ENCODE measurements at regions not wholly inside any gene's neighbourhood (a gene's known extent, or its start where the extent isn't known, plus 50 kb on each side); places are given as distances from the start of the nearest gene placed in this dataset.

GRCh38 chr4:19151684-19152083, 1100.0 kb upstream of the SLIT2 start:
- H3K4me1 ChIP-seq: no peaks in the 10 kb centered on the region
- DNase-seq (no peak), ATAC-seq (ENCODE audit: low FRiP score in 2 of 2) (no peak)
- no peak overlapping the region for H3K4me3 ChIP-seq
- H3K27me3 ChIP-seq: no peaks in the 10 kb centered on the region
- H3K36me3 ChIP-seq: no peaks in the 10 kb centered on the region
- H3K9me3 ChIP-seq: no peaks in the 10 kb centered on the region
- WGBS, 2 donors: 75 to 84% methylated on average over 1 of the region's 1 CpG
- no peak for TF ChIP-seq POLR2AphosphoS5 (IDR thresholded peaks at IDR 0.05)
- TF ChIP-seq EP300 (IDR thresholded peaks at IDR 0.05): no peak
- TF ChIP-seq, protein P1, sequence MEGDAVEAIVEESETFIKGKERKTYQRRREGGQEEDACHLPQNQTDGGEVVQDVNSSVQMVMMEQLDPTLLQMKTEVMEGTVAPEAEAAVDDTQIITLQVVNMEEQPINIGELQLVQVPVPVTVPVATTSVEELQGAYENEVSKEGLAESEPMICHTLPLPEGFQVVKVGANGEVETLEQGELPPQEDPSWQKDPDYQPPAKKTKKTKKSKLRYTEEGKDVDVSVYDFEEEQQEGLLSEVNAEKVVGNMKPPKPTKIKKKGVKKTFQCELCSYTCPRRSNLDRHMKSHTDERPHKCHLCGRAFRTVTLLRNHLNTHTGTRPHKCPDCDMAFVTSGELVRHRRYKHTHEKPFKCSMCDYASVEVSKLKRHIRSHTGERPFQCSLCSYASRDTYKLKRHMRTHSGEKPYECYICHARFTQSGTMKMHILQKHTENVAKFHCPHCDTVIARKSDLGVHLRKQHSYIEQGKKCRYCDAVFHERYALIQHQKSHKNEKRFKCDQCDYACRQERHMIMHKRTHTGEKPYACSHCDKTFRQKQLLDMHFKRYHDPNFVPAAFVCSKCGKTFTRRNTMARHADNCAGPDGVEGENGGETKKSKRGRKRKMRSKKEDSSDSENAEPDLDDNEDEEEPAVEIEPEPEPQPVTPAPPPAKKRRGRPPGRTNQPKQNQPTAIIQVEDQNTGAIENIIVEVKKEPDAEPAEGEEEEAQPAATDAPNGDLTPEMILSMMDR (IDR thresholded peaks at IDR 0.05): no peak
- no peak for TF ChIP-seq POLR2A (IDR thresholded peaks at IDR 0.05)
- no peak overlapping the region for H3K27ac ChIP-seq

DNA sequence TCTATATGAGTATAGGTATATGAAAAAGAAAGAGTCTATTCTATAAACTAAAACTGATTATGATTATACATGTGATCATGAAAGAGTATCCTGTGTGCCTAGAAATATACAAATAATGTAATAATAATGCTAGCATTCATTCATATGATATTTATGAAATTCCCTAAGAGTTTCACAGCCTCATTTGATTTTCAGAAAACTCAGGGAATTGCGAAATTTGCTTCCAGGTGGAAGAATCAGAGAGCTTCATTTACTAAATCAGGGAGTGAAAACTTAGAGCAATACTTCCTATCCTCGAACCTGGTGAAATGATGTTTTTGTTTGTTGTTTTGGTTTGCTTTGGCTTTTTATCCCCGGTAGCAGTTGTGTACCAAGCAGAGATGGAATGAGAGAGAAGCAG, 1105.7 kb upstream of the SLIT2 start:
- TF ChIP-seq, protein P1 (IDR thresholded peaks at IDR 0.05): no peak
- TF ChIP-seq POLR2AphosphoS5 (IDR thresholded peaks at IDR 0.05): no peak
- no peak overlapping the region for H3K27ac ChIP-seq
- no peak overlapping the region for H3K4me3 ChIP-seq
- no peaks in the 10 kb centered on the region for H3K27me3 ChIP-seq
- H3K9me3 ChIP-seq: no peaks in the 10 kb centered on the region
- 72 to 74% methylated on average over 3 of the region's 3 CpGs for WGBS, 2 donors
- no peaks in the 10 kb centered on the region for H3K36me3 ChIP-seq
- ATAC-seq (ENCODE audit: low FRiP score in 2 of 2) (no peak), DNase-seq (no peak)
- H3K4me1 ChIP-seq: no peaks in the 10 kb centered on the region

GRCh38 chr4:19135895-19136633, 1114.5 kb upstream of the LCORL start:
- H3K4me3 ChIP-seq: no peak overlapping the region
- H3K36me3 ChIP-seq: no peaks in the 10 kb centered on the region
- no peak for TF ChIP-seq POLR2AphosphoS5 (IDR thresholded peaks at IDR 0.05)
- TF ChIP-seq, protein P1 (IDR thresholded peaks at IDR 0.05): no peak
- no peak for TF ChIP-seq EP300 (IDR thresholded peaks at IDR 0.05)
- TF ChIP-seq POLR2A (IDR thresholded peaks at IDR 0.05): no peak
- DNase-seq (no peak), ATAC-seq (ENCODE audit: low FRiP score in 2 of 2) (no peak)
- H3K4me1 ChIP-seq: no peaks in the 10 kb centered on the region
- H3K27ac ChIP-seq: no peak overlapping the region
- 63 to 89% methylated on average over 1 of the region's 1 CpG for WGBS, 2 donors
- no peaks in the 10 kb centered on the region for H3K27me3 ChIP-seq
- no peaks in the 10 kb centered on the region for H3K9me3 ChIP-seq

DNA sequence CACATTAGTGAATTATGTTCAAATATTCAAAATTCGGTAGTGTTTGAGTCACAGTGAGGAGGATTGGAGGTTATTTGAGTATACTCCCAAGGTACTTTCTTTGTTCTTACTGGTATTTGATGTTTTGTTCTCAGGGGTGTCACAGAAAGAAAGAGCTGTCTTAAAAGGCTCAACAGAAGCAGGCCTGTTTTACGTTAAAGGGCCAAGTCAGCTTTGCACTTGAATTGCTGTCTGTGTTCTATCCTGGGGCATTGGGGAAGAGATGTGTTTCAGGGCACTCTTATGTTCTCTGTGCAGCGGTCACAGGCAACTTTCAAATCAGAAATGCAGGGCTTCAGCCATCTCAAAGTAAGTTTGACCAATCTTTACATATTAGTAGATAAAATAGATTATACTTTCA, 1113.1 kb upstream of the LCORL start:
- ATAC-seq (ENCODE audit: low FRiP score in 2 of 2): no peak
- DNase-seq: no peak
- no peak overlapping the region for H3K27ac ChIP-seq
- H3K4me3 ChIP-seq: no peak overlapping the region
- no peaks in the 10 kb centered on the region for H3K27me3 ChIP-seq
- no peaks in the 10 kb centered on the region for H3K9me3 ChIP-seq
- no peaks in the 10 kb centered on the region for H3K4me1 ChIP-seq
- H3K36me3 ChIP-seq: no peaks in the 10 kb centered on the region
- TF ChIP-seq, protein P1 (IDR thresholded peaks at IDR 0.05): no peak
- no peak for TF ChIP-seq POLR2AphosphoS5 (IDR thresholded peaks at IDR 0.05)
- no peak for TF ChIP-seq POLR2A (IDR thresholded peaks at IDR 0.05)
- TF ChIP-seq EP300 (IDR thresholded peaks at IDR 0.05): no peak
- WGBS, 2 donors: 75 to 78% methylated on average over 3 of the region's 3 CpGs

- Histone ChIP-seq H3K36me3 (no peaks in the 10 kb centered on the region), H3K9me3 (no peaks in the 10 kb centered on the region), H3K4me3 (no peak overlapping the region), H3K27ac (no peak overlapping the region), H3K4me1 (no peaks in the 10 kb centered on the region), H3K27me3 (no peaks in the 10 kb centered on the region)
- ATAC-seq (ENCODE audit: low FRiP score in 2 of 2): no peak
- TF ChIP-seq POLR2A (IDR thresholded peaks at IDR 0.05): no peak
- TF ChIP-seq, protein P1 (IDR thresholded peaks at IDR 0.05): no peak
- no peak for TF ChIP-seq EP300 (IDR thresholded peaks at IDR 0.05)
- no peak for TF ChIP-seq POLR2AphosphoS5 (IDR thresholded peaks at IDR 0.05)
- WGBS, 2 donors: 75 to 86% methylated on average over 1 of the region's 1 CpG
- DNase-seq: no peak
These were observed 1111.8 kb upstream of the LCORL start for GRCh38 chr4:19133315-19133714.
